Lung (tissue), 11 donors: ENCODE measurements at regions not wholly inside any gene's neighbourhood (a gene's known extent, or its start where the extent isn't known, plus 50 kb on each side); places are given as distances from the start of the nearest gene placed in this dataset.
A peak's percentile ranks its signal among the peaks of the same experiment; 100 is the strongest.
"Not testable (repeated sequence)": the region's sequence is repeated elsewhere in the genome, so short reads cannot be mapped to it uniquely, and the experiment has no call there.

Experiments used
- ATAC-seq: fragments of 200-7000 bp; cut with Tn5 transposase; one replicate; pipeline ENCODE4 v1.9.1; 2020; ENCODE audit warnings: moderate number of reproducible peaks; ENCODE audit not compliant: insufficient read depth, low FRiP score
- DNase-seq, 3 donors: peaks; one replicate each; pipeline ENCODE4 v3.0.0-alpha.2; 2013 to 2017
- H3K27ac ChIP-seq, 2 donors: one replicate each; pipeline ENCODE4 v1.5.1; 2013; ENCODE audit warnings: mild to moderate bottlenecking in 2 of 2, moderate library complexity in 2 of 2, control low read depth in 1 of 2, inconsistent platforms in 1 of 2, low read depth in 1 of 2, low read length in 1 of 2
- H3K27me3 ChIP-seq, 3 donors: one replicate each; pipeline ENCODE4 v1.5.1; 2013; ENCODE audit warnings: low read length in 2 of 3; ENCODE audit not compliant: control insufficient read depth in 3 of 3, insufficient read depth in 3 of 3
- H3K36me3 ChIP-seq, 4 donors: one replicate each; pipeline ENCODE4 v1.5.1; 2013; ENCODE audit warnings: low read length in 4 of 4, mild to moderate bottlenecking in 1 of 4, moderate library complexity in 1 of 4; ENCODE audit not compliant: control insufficient read depth in 4 of 4, insufficient read depth in 4 of 4
- H3K4me1 ChIP-seq, 5 donors: one replicate each; pipeline ENCODE4 v1.5.1; 2013; ENCODE audit warnings: low read length in 5 of 5, mild to moderate bottlenecking in 2 of 5, moderate library complexity in 1 of 5; ENCODE audit not compliant: control insufficient read depth in 5 of 5, insufficient read depth in 5 of 5
- H3K4me3 ChIP-seq: one replicate; pipeline ENCODE4 v1.5.1; 2013; ENCODE audit warnings: mild to moderate bottlenecking, control low read depth, moderate library complexity
- H3K9ac ChIP-seq, 2 donors: one replicate each; pipeline ENCODE4 v1.5.1; 2013; ENCODE audit warnings: low read length in 2 of 2, control low read depth in 1 of 2; ENCODE audit not compliant: insufficient read depth in 1 of 2
- H3K9me3 ChIP-seq, 4 donors: one replicate each; pipeline ENCODE4 v1.5.1; 2013; ENCODE audit warnings: low read length in 3 of 4, mild to moderate bottlenecking in 1 of 4, moderate library complexity in 1 of 4; ENCODE audit not compliant: control insufficient read depth in 4 of 4, insufficient read depth in 3 of 4
- CTCF ChIP-seq: IDR thresholded peaks from 2 replicates; pipeline ENCODE4 v1.5.1; 2012; ENCODE audit warnings: mild to moderate bottlenecking; ENCODE audit errors: control extremely low read depth, extremely low read depth
- WGBS, 2 donors: extraction: QIAGEN DNeasy Blood & Tissue Kit; methylation state at CpG; one replicate each; pipeline ENCODE4 v1.1.7; 2013; 5-methylcytosine and 5-hydroxymethylcytosine counted together
- donor health status: control.
- donor health status: control.
- donor health status: Bipolar disorder and iron deficiency.
- donor health status: healthy.
- donor health status: DM: yes; HTN: yes; CAD: no.

- H3K36me3 ChIP-seq = no peaks in the 10 kb centered on the region
- H3K4me3 ChIP-seq = no peak overlapping the region
- TF ChIP-seq CTCF = no peak
- H3K27me3 ChIP-seq = no peaks in the 10 kb centered on the region
- H3K9me3 ChIP-seq = no peaks in the 10 kb centered on the region
- ATAC-seq = no peak
- no peak overlapping the region for H3K9ac ChIP-seq
- H3K27ac ChIP-seq = no peak overlapping the region
- no peak for DNase-seq
- H3K4me1 ChIP-seq = no peaks in the 10 kb centered on the region
- WGBS, 2 donors = 71 to 85% methylated on average over 9 of the region's 9 CpGs
Measured at GRCh38 chr21:23574932-23575331, 2032.3 kb downstream of the MRPL39 start.

DNA sequence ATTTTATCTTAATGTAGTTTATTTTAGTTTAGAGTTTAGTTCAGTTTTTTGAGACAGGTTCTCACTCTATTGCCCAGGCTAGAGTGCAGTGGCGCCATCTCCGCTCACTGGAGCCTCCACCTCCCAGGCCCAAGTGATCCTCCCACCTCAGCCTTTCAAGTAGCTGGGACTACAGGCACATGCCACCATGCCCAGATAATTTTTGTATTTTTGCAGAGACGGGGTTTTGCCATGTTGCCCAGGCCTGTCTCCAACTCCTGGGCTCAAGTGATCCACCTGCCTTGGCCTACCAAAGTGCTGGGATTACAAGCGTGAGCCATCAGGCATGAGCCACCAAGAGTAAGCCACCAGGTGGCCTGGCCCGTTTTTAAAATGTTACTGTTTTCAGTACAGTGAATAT, 2058.4 kb downstream of the MRPL39 start:
- H3K4me1 ChIP-seq, H3K27me3 ChIP-seq, H3K36me3 ChIP-seq, H3K9ac ChIP-seq, DNase-seq, H3K27ac ChIP-seq, H3K4me3 ChIP-seq, ATAC-seq, H3K9me3 ChIP-seq: not testable (repeated sequence)
- 86 to 89% methylated on average over 5 of the region's 5 CpGs for WGBS, 2 donors

DNA sequence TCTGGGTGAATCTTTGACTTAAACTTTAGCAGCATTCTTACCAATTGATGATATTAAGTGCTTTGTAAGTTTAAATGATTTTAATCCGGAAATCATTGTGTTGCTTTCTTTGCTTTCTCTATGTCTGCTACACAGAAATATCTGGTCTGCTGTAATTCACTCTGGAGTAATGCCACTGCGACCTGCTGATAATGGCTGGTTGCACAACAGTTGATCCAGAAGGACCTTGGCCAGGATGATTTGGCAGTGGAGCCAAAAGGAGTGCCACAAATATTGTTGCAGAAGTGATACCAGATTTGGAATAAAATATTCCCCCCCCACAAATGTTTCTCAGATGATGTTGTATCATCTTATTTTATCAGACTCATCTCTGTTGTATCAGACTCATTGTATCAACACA, 2063.9 kb downstream of the MRPL39 start:
- no peaks in the 10 kb centered on the region for H3K4me1 ChIP-seq
- H3K27me3 ChIP-seq = no peaks in the 10 kb centered on the region
- WGBS, 2 donors = 76% methylated on average over 2 of the region's 2 CpGs
- H3K9ac ChIP-seq = no peak overlapping the region
- DNase-seq (peak in 1 of 3 donors; percentile 1), ATAC-seq (no peak)
- H3K4me3 ChIP-seq = no peak overlapping the region
- no peaks in the 10 kb centered on the region for H3K9me3 ChIP-seq
- H3K36me3 ChIP-seq = no peaks in the 10 kb centered on the region
- H3K27ac ChIP-seq = no peak overlapping the region
- TF ChIP-seq CTCF = no peak

DNA sequence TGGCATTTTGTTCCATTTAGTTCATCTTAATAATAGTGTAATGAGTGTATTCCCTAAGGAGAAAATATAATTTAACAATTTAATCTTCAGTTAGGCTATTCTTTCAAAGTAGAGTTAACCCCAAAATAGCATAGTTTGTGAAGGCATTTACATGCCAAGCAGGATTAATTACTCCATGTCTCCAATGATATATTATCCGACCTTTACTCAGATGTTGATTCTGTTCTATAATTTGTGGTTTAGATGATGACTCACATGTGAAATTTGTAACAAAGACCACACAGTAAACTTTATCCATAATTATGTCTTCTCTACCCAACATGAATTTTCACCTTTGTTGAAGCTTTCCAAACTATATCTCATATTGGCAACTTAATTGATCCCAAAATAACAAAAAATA, 2065.2 kb downstream of the MRPL39 start:
- ATAC-seq = no peak
- H3K4me3 ChIP-seq = no peak overlapping the region

More for the DNA sequence above, 2065.2 kb downstream of the MRPL39 start:
- TF ChIP-seq CTCF = no peak
- Histone ChIP-seq H3K9ac (no peak overlapping the region), H3K36me3 (no peaks in the 10 kb centered on the region), H3K4me1 (no peaks in the 10 kb centered on the region), H3K27me3 (no peaks in the 10 kb centered on the region), H3K27ac (no peak overlapping the region), H3K9me3 (no peaks in the 10 kb centered on the region)
- DNase-seq = no peak
- 81 to 91% methylated on average over 1 of the region's 1 CpG for WGBS, 2 donors
